ENCODE measurements at regions not wholly inside any gene's neighbourhood (a gene's known extent, or its start where the extent isn't known, plus 50 kb on each side); places are given as distances from the start of the nearest gene placed in this dataset.

DNA sequence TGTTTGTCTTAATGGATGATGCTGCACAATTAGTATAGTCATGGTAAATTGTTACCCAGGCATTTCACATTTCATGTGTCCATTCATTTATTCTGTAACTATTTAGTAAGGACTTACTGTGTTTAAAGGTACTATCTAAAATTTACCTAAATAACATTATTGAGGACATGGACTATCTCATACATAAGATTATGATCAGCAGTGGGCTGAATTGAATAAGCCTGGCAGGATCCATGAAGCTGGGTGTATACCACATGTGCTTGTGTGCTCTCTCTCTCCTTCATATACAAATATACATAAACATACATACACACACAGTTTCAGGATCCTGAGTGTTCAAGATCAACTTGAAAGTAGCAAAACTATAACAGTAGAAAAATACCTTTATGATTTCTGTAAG is 595.4 kb downstream of the EPM2A start:
- Histone ChIP-seq H3K27ac (ENCODE audit: low read depth, low read length) (no peak overlapping the region), H3K9me3 (ENCODE audit: control insufficient read depth, insufficient read depth, low read length) (no peaks in the 10 kb centered on the region), H3K27me3 (ENCODE audit: control insufficient read depth, insufficient read depth, low read length) (no peaks in the 10 kb centered on the region), H3K4me3 (ENCODE audit: low read depth, low read length) (no peak overlapping the region)
- DNase-seq (ENCODE audit: low read depth, low spot score) = no peak
- ChIA-PET POLR2A (no interaction called here), CTCF (interaction anchor here (0.8 to 3.3 kb wide), 3 partner anchors 494 to 555 kb away, joined by 3 to 10 read pairs (median 8); no protein-coding TSS in a partner anchor)
- TF ChIP-seq, protein P1, sequence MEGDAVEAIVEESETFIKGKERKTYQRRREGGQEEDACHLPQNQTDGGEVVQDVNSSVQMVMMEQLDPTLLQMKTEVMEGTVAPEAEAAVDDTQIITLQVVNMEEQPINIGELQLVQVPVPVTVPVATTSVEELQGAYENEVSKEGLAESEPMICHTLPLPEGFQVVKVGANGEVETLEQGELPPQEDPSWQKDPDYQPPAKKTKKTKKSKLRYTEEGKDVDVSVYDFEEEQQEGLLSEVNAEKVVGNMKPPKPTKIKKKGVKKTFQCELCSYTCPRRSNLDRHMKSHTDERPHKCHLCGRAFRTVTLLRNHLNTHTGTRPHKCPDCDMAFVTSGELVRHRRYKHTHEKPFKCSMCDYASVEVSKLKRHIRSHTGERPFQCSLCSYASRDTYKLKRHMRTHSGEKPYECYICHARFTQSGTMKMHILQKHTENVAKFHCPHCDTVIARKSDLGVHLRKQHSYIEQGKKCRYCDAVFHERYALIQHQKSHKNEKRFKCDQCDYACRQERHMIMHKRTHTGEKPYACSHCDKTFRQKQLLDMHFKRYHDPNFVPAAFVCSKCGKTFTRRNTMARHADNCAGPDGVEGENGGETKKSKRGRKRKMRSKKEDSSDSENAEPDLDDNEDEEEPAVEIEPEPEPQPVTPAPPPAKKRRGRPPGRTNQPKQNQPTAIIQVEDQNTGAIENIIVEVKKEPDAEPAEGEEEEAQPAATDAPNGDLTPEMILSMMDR (IDR thresholded peaks at IDR 0.05; ENCODE audit: low read depth, low read length) = no peak

DNA sequence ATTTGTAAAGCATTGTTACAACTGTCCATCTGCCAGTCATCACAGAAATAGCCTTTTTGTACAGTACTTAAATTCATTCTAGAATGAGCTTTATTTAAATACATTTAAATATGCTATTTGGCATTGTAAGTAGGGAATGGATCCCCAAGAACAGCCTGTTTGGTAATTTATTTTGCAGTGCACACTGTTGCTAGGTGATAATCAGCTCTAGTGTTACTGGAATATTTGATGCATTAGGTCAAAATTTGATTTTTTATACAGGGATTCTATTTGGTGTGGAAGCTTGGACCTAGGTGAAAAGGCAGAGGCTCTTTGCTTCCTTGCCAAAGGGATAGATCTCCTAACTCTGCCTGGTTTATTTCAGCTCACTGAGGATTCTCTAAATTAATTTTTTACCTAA is 593.7 kb downstream of the EPM2A start:
- H3K27ac ChIP-seq (ENCODE audit: low read depth, low read length) = no peak overlapping the region
- POLR2A ChIA-PET = no interaction called here
- no peaks in the 10 kb centered on the region for H3K9me3 ChIP-seq (ENCODE audit: control insufficient read depth, insufficient read depth, low read length)
- CTCF ChIA-PET = interaction anchor here (3.3 kb wide), 1 partner anchor 556 kb away, joined by 10 read pairs; no protein-coding TSS in a partner anchor
- TF ChIP-seq, protein P1 (IDR thresholded peaks at IDR 0.05; ENCODE audit: low read depth, low read length) = no peak
- DNase-seq (ENCODE audit: low read depth, low spot score) = no peak
- no peak overlapping the region for H3K4me3 ChIP-seq (ENCODE audit: low read depth, low read length)
- H3K27me3 ChIP-seq (ENCODE audit: control insufficient read depth, insufficient read depth, low read length) = no peaks in the 10 kb centered on the region

DNA sequence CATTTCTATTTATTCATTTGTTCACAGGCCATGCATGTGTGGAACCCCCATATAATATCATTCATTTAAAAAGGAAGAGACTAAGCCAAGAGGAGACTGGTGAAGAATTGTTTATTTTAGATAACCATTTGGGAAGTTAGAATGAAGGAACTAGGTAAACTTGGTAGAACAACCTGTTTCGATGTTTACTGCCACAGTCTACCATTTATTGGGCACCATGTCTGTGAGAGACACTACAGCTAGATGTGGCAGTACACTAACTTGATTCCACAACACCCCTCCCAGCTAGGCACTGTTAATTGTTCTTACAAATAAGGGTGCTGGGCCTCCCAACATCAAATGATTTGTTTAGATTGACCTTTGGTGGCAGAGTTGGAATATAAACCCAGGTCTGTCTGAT is 592.4 kb downstream of the EPM2A start:
- no peaks in the 10 kb centered on the region for H3K27me3 ChIP-seq (ENCODE audit: control insufficient read depth, insufficient read depth, low read length)
- DNase-seq (ENCODE audit: low read depth, low spot score) = no peak
- ChIA-PET CTCF (interaction anchor here (3.3 kb wide), 1 partner anchor 558 kb away, joined by 10 read pairs; no protein-coding TSS in a partner anchor), POLR2A (no interaction called here)
- H3K9me3 ChIP-seq (ENCODE audit: control insufficient read depth, insufficient read depth, low read length) = no peaks in the 10 kb centered on the region
- no peak overlapping the region for H3K27ac ChIP-seq (ENCODE audit: low read depth, low read length)
- TF ChIP-seq, protein P1 (IDR thresholded peaks at IDR 0.05; ENCODE audit: low read depth, low read length) = no peak
- no peak overlapping the region for H3K4me3 ChIP-seq (ENCODE audit: low read depth, low read length)

DNA sequence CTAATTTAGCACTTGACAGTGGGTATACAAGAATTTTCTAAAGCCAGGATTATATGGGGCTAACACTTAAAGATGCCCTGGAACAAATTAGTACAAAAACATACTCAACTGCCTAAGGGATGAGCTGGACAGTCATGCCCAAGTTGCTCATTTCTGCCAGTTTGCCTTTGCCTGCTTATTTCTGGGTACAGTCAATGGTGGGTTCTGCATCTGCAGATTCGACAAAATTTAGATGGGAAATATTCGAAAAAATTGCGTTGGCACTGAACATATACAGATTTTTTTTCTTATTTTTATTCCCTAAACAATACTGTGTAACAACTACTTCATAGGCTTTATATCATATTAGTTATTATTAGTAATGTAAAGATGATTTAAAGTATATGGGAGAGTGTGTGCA is 591.9 kb downstream of the EPM2A start:
- ChIA-PET POLR2A (no interaction called here), CTCF (interaction anchor here (3.3 kb wide), 1 partner anchor 558 kb away, joined by 10 read pairs; no protein-coding TSS in a partner anchor)
- H3K27me3 ChIP-seq (ENCODE audit: control insufficient read depth, insufficient read depth, low read length) = no peaks in the 10 kb centered on the region
- TF ChIP-seq, protein P1 (IDR thresholded peaks at IDR 0.05; ENCODE audit: low read depth, low read length) = no peak
- no peak for DNase-seq (ENCODE audit: low read depth, low spot score)
- no peak overlapping the region for H3K4me3 ChIP-seq (ENCODE audit: low read depth, low read length)
- no peaks in the 10 kb centered on the region for H3K9me3 ChIP-seq (ENCODE audit: control insufficient read depth, insufficient read depth, low read length)
- no peak overlapping the region for H3K27ac ChIP-seq (ENCODE audit: low read depth, low read length)

DNA sequence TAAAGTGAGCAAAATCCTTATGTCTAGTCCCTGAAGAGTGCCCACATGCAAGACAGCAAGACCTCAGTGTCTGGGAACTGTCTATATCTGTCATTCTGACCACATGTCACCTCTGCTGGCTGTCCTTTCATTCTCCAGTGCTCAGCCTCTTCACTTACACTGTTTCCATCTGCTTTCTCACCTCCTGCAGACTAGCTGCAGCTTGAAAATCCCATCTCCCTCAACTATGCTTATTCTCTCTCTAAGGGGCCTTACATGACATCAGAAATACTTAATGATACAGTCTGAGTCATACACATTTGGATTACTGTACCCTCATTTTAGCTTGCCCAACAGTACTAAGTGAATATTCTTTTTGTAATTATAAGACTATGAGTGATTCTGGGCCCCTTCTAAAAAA is 587.8 kb downstream of the EPM2A start:
- DNase-seq (ENCODE audit: low read depth, low spot score) = no peak
- H3K27ac ChIP-seq (ENCODE audit: low read depth, low read length) = no peak overlapping the region
- no peaks in the 10 kb centered on the region for H3K27me3 ChIP-seq (ENCODE audit: control insufficient read depth, insufficient read depth, low read length)
- CTCF ChIA-PET = no interaction called here
- no peak overlapping the region for H3K4me3 ChIP-seq (ENCODE audit: low read depth, low read length)
- no peaks in the 10 kb centered on the region for H3K9me3 ChIP-seq (ENCODE audit: control insufficient read depth, insufficient read depth, low read length)
- TF ChIP-seq, protein P1 (IDR thresholded peaks at IDR 0.05; ENCODE audit: low read depth, low read length) = no peak
- POLR2A ChIA-PET = no interaction called here

Measured in AG04450 (cell line).